Activated CD4-positive, alpha-beta T cell treated with anti-CD3 and anti-CD28 coated beads, Interleukin-2, amount 50 U/mL, for 16 hours (primary cell): ENCODE measurements at regions not wholly inside any gene's neighbourhood (a gene's known extent, or its start where the extent isn't known, plus 50 kb on each side); places are given as distances from the start of the nearest gene placed in this dataset.
A peak's percentile ranks its signal among the peaks of the same experiment; 100 is the strongest.
"Not testable (repeated sequence)": the region's sequence is repeated elsewhere in the genome, so short reads cannot be mapped to it uniquely, and the experiment has no call there.

ENCODE experiments used
- DNase-seq: peaks from one replicate; pipeline ENCODE4 v3.0.0-alpha.2; 2020

- DNase-seq: no peak
Observed at GRCh38 chr7:121519548-121520521, 123.7 kb upstream of the FAM3C start.

- no peak for DNase-seq
Observed at GRCh38 chr7:121517591-121517990, 121.5 kb upstream of the FAM3C start.

- no peak for DNase-seq
Observed at GRCh38 chr7:121516821-121517220, 120.7 kb upstream of the FAM3C start.

- no peak for DNase-seq
Observed at GRCh38 chr7:121515630-121516401, 119.7 kb upstream of the FAM3C start.

GRCh38 chr7:121515229-121515628 lies 119.1 kb upstream of the FAM3C start:
- DNase-seq: no peak

- DNase-seq: no peak
Observed at GRCh38 chr7:121513105-121513504, 117.0 kb upstream of the FAM3C start.

- no peak for DNase-seq
Observed at GRCh38 chr7:121510858-121511482, 114.9 kb upstream of the FAM3C start.

- no peak for DNase-seq
Observed at GRCh38 chr7:121510302-121510701, 114.2 kb upstream of the FAM3C start.

- no peak for DNase-seq
Observed at GRCh38 chr7:121505540-121506182, 109.6 kb upstream of the FAM3C start.

- DNase-seq: no peak
Observed at GRCh38 chr7:121505021-121505420, 108.9 kb upstream of the FAM3C start.

GRCh38 chr7:121504482-121504881 lies 108.4 kb upstream of the FAM3C start:
- no peak for DNase-seq

- no peak for DNase-seq
Observed at GRCh38 chr7:121503730-121504129, 107.6 kb upstream of the FAM3C start.

GRCh38 chr7:121503039-121503438 lies 106.9 kb upstream of the FAM3C start:
- DNase-seq: no peak

GRCh38 chr7:121501566-121501965 lies 105.5 kb upstream of the FAM3C start:
- DNase-seq: no peak

GRCh38 chr7:121500360-121501058 lies 104.4 kb upstream of the FAM3C start:
- DNase-seq: peak; percentile 32

GRCh38 chr7:121499624-121500023 lies 103.5 kb upstream of the FAM3C start:
- DNase-seq: peak; percentile 61

GRCh38 chr7:121498816-121499215 lies 102.7 kb upstream of the FAM3C start:
- DNase-seq: no peak

GRCh38 chr7:121497545-121497944 lies 101.4 kb upstream of the FAM3C start:
- not testable (repeated sequence) for DNase-seq

- DNase-seq: no peak
Observed at GRCh38 chr7:121494516-121494915, 98.4 kb upstream of the FAM3C start.

- DNase-seq: no peak
Observed at GRCh38 chr7:121493553-121493952, 97.4 kb upstream of the FAM3C start.

- DNase-seq: no peak
Observed at GRCh38 chr7:121490309-121490708, 94.2 kb upstream of the FAM3C start.

GRCh38 chr7:121489440-121489839 lies 93.3 kb upstream of the FAM3C start:
- no peak for DNase-seq
